Fibroblast of skin of scalp (primary cell): ENCODE measurements at regions not wholly inside any gene's neighbourhood (a gene's known extent, or its start where the extent isn't known, plus 50 kb on each side); places are given as distances from the start of the nearest gene placed in this dataset.
"Not testable (repeated sequence)": the region's sequence is repeated elsewhere in the genome, so short reads cannot be mapped to it uniquely, and the experiment has no call there.

Source experiments
- DNase-seq: peaks from one replicate; pipeline ENCODE4 v3.0.0-alpha.2; 2013

GRCh38 chr4:166153548-166153947, 280.5 kb downstream of the TLL1 start:
- peak; percentile 59 for DNase-seq

DNA sequence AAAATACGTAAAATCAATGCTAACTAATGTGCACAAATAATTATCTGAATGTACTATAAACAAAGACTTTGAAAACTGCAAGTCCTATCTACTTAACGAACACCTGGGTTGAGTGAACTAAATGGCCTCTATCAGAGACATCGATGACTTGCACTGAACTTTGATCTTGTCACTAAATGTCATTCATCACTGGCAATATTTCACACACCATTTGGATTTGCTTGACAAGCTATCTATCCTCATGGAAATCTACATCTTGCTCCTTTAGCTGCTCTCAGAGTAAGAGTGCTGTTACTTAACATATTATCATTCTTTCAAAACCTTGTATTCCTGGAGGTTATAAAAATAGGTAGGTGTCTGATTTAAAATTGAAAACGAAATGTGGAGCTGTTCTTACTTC, 289.3 kb downstream of the TLL1 start:
- no peak for DNase-seq

DNA sequence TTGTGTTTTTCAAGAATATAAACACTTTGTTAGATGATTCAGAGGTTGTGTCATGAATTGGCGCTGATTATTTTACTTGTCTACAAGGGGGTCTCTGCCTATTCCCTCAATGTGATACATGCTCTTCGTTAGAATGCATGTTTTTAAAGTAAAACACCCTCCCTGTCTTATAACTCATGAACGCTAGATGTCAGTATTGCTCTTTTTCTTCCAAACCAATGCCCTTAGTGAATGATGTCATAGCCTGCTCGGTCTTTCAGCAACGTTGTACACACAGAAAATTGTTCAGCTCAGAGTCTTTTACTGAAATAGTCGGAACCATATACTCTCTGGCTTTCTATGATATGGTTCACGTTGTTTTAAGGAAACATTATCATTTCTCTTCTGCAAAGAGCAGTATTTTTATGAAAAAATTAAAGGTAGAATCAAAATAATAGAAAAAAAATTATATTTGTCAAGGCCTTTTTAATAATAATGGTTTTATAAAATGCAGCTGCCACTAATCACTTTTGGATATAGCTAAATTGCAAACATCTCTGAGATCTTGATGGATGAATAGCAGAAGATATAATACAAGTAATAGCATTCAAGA, 292.9 kb downstream of the TLL1 start:
- DNase-seq, result peak; percentile 79

DNA sequence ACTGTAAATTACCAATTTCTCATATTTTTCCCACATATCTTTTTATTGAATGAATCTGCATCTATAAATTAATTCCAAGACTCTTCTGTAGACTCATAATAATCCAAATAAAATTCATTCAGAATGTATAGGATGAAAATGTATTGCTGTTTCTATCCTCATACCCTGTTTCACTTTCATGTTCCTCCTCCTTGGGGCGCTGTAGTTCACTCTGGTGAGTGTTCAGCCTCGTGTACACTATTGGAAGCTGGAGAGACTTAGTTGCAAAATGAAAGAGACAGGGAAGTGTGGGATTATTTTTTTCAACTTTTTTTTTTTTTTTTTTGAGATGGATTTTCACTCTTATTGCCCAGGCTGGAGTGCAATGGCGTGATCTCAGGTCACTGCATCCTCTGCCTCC, 296.1 kb downstream of the TLL1 start:
- DNase-seq, result peak; percentile 45

DNA sequence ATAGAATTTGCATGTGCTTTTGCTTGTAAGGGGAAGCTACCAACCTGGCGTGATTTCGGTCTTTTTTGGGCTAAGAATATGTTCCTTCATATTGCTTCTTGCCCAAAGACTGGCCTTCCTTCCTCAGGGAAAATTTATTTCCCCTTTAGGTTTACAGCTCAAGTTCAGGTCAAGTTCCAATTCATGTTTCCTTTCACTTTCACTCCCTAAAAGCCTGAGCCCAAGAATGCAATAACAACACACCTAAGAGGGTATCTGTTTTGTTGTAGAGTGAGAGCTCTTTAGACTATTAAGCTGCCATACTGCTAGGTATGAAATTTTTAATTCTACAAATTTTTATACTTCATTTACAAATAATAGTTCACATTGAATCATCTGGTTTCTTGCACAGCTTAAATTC, 299.6 kb downstream of the TLL1 start:
- no peak for DNase-seq

- DNase-seq, result no peak
Measured at GRCh38 chr4:166174717-166175490, 301.9 kb downstream of the TLL1 start.

DNA sequence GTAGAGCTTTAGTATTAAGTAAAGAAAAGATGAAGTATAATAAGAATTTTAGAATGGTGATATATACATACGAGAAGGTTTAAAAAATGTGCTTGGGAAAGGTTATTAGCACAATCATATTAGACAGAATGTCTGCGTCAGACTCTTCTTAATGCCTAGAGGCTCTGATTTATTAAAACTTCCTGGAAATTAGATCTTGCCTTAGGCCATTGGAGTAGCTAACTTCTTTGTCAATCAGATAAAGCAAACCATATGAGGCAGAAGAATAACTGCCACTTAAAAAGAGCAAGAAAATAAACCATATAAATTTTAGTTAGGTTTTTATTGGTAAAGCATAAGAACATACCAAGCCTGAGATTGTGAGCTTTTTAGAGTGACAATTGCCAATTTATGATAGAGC, 309.1 kb downstream of the TLL1 start:
- DNase-seq, result no peak

DNA sequence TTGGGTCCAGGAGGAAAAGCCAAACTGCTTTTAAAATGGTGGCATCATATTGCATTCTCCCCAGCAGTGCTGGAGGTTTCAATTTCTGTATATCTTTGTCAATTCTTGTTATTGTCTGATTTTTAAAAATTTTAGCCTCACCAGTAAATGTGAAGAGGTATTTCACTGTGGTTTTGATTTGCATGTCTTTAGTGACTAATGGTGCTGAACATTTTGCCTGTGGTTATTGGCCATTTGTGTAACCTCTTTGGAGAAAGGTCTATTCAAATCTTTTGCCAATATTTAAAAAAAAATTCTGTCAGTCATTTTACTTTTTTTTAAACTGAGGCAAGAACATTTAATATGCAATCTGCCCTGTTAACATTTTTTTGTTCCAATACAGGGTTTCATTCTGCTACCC, 322.1 kb downstream of the TLL1 start:
- peak; percentile 38 for DNase-seq

DNA sequence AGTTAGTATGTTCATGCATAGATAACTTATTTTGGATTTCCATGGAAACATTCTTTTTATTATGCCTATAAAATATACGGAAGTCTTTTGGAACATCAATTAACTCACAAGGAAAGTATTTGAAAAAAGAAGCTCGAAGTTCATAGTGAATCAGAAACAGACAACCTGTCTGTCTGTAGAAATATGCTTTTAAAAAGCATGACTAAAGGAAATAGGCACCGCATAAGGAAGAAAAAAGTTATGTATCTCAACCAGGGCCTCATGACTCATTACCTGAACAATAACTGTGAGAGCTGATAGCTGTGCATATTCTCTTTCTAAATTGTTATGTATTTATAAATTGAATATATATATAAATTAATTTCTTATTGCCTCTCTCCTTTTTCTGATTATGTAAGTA, 324.1 kb downstream of the TLL1 start:
- DNase-seq, result no peak

DNA sequence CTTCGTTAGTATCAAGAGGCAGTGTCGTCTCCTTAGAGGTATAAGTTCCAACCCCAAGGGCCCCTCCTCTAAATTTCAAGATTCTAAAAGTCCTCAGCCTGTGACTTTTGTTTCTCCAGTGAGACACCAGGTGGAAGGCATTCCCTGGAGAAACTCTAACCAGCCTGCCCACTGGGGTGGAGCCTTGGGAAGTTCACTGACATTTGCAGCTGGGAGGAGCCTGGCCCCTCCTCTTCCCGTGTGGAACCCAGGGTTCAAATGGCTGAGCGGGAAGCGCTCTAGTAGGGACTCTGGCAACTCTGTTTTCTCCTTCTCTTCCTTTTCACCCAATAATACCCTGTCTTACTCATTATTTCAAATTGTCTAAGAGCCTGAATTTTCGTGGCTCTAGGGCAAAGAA, 325.0 kb downstream of the TLL1 start:
- DNase-seq, result no peak

DNA sequence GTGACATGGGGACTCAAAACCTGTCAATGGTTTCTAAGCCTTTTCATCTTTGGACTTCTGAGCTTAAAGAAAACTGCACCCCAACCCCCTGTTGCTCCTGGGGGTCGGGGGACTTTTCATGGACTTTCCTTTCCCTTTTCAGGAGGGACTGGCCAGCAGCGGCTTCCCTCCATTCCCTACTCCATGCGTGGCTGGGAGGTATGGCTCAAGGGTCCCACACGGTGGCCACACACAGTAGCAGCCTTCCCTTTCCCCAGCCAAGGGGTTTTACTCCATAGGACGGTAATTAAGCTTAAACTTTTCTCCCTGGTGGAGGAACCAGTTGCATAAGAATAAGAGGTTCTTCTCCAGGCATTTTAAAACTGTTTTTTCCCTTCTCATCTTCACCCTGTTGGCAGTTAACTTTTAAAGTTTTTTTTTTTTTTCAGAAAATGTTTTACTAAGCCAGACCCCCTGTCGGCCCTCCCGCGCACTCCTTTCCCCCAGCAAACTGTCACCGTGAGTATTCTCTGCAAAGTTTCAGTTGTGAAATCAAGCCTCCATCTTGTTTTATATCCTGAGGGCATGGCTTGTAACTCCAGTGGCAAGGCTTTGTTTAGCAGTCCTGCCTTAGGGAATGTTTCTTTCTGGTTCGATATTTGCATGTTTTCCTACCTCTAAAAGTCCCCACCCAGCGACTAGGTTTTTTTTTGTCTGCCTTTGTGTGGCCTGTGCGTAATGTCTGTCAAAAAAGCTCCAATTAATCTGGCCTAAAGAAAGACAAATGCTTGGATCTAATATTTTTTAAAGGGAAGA, 325.7 kb downstream of the TLL1 start:
- no peak for DNase-seq

GRCh38 chr4:166202991-166203390, 330.0 kb downstream of the TLL1 start:
- no peak for DNase-seq

DNA sequence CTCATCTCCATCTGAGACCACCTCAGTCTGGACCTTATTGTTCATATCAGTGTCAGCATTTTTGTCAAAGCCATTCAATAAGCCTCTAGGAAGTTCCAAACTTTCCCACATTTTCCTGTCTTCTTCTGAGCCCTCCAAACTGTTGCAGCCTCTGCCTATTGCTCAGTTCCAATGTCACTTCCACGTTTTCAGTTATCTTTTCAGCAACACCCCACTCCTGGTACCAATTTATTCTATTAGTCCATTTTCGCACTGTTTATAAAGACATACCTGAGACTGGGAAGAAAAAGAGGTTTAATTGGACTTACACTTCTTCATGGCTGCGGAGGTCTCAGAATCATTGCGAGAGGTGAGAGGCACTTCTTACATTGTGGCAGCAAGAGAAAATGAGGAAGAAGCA, 339.3 kb downstream of the TLL1 start:
- not testable (repeated sequence) for DNase-seq

GRCh38 chr4:166222271-166222670, 349.2 kb downstream of the TLL1 start:
- no peak for DNase-seq

- no peak for DNase-seq
Measured at GRCh38 chr4:166228112-166228511, 355.1 kb downstream of the TLL1 start.

- no peak for DNase-seq
Measured at GRCh38 chr4:166229799-166230198, 356.8 kb downstream of the TLL1 start.

GRCh38 chr4:166230841-166231240, 357.8 kb downstream of the TLL1 start:
- peak; percentile 3 for DNase-seq

DNA sequence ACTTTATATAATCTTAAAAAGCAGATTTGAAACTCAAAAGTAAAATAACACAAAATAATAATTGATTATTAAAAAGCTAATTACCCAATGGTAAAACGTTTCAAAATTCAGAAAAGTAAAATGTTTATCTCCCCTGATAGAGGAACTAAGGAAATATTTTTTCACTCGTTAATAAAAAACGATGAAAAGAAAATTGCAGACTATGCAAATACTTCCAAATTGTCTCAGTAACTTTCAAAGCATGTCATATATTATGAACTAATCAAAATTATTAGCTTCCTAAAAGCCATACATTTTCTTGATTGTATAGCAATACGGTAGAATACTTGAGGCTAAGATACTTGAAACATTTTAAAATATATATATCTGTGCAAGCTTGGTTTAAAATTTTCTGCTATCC, 366.3 kb downstream of the TLL1 start:
- DNase-seq, result no peak

DNA sequence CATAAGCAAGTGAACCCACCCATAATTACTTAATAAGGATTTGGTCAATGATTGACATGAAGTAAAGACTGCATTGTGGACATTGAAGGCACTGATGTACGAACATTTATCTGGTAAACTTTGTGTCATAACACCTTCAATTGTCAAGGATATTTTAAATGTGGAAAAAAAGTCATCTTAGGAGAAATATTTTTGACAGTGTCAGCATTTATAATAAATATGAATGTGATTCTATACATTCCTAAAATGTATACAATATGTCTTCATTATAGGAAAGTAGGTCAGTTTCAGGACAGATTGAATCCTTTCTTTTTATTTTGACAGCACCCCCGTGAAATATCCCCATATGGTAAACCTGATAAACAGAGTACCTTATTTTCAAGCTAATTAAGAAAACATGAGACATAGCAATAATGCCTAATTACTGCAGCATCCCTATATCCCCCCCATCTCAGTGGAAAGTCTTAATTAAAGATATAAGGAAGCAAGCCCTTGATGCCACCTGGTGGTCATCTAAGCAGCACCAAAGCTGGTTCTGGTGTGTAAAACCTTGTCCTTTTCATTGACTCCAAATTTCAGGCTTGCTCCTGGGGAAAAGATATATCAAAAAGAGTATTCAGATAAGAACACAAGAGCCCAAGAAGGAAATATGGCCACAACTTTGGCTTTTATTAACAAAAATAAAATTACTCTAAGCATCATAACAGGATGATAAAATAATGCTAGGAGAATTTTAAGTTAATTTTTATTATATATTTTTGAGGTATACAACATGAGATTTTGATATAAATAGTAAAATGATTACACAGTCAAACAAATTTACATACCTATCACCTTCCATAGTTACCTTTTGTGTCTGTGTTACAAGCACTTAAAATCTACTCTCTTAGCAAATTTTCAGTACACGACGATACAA, 379.7 kb downstream of the TLL1 start:
- DNase-seq, result no peak

DNA sequence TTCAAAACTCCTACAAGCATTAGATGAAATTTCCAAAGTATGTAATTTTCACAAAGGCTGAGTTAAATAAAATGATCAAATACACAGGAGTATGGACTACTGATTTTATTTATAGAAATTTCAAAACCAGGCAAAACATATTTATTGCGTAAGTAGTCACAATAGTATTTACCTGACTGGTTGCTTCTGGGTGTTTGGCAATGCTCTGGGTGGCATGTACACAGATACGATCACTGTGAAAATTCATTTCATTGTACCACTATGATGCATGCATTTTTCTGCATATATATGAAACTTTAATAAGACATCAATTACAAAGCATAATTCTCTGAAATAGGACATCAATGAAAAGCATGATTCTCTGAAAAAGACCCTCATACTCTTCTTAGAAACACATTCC, 384.2 kb downstream of the TLL1 start:
- no peak for DNase-seq

DNA sequence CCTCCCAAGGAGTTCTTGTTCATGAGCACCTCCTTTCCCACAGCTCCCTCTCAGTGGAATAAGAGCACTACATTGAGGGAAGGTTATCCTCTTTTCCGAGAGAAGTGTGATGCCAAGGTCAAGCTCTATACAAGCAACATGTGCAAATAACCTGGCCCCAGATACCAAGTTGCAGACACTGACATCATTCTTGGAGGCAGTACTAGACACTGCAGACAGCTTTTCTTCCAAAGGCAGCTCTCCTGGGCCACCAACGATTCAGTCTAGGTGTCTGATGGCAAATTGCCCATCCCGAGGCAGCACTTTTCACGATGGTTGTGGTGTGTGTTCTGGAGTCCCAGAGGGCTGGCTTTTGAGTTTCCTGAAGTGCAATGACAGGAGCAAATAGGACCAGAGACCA, 384.9 kb downstream of the TLL1 start:
- no peak for DNase-seq

GRCh38 chr4:166259081-166259480, 386.0 kb downstream of the TLL1 start:
- no peak for DNase-seq
